Kidney (tissue), 13 donors: ENCODE measurements at regions not wholly inside any gene's neighbourhood (a gene's known extent, or its start where the extent isn't known, plus 50 kb on each side); places are given as distances from the start of the nearest gene placed in this dataset.

Experiments used
- DNase-seq, 5 donors: peaks; one replicate each; pipeline ENCODE4 v3.0.0-alpha.2; 2013 to 2020
- FAIRE-seq: peaks from 2 replicates; lab custom pipeline; 2012; peaks lifted over from hg19 to GRCh38; lab: Jason Lieb, UNC
- H3K27ac ChIP-seq, 2 donors: one replicate each; pipeline ENCODE4 v1.7.0; 2013; ENCODE audit warnings: low read depth in 2 of 2, low read length in 2 of 2, inconsistent platforms in 1 of 2
- H3K27me3 ChIP-seq: one replicate; pipeline ENCODE4 v1.7.1; 2013; ENCODE audit warnings: low read length, inconsistent platforms; ENCODE audit not compliant: control insufficient read depth, insufficient read depth
- H3K36me3 ChIP-seq, 3 donors: one replicate each; pipeline versions ENCODE4 v1.7.0 to v1.7.1; 2013; ENCODE audit warnings: low read length in 3 of 3, control low read depth in 1 of 3, inconsistent platforms in 1 of 3; ENCODE audit not compliant: insufficient read depth in 3 of 3, control insufficient read depth in 2 of 3
- H3K4me1 ChIP-seq, 3 donors: one replicate each; pipeline versions ENCODE4 v1.7.0 to v1.7.1; 2013; ENCODE audit warnings: low read length in 3 of 3, inconsistent platforms in 1 of 3, low read depth in 1 of 3; ENCODE audit not compliant: control insufficient read depth in 2 of 3, insufficient read depth in 2 of 3
- H3K4me3 ChIP-seq, 3 donors: one replicate each; pipeline versions ENCODE4 v1.7.0 to v1.8.1; 2013; ENCODE audit warnings: low read length in 3 of 3, control low read depth in 1 of 3, inconsistent platforms in 1 of 3
- H3K9ac ChIP-seq, 3 donors: one replicate each; pipeline versions ENCODE4 v1.7.0 to v1.7.1; 2013; ENCODE audit warnings: low read length in 3 of 3, control low read depth in 1 of 3, inconsistent platforms in 1 of 3
- H3K9me3 ChIP-seq, 3 donors: one replicate each; pipeline versions ENCODE4 v1.7.0 to v1.7.1; 2013; ENCODE audit warnings: low read length in 3 of 3, control low read depth in 1 of 3, inconsistent platforms in 1 of 3; ENCODE audit not compliant: control insufficient read depth in 2 of 3, insufficient read depth in 1 of 3
- intact Hi-C: fragments of 100-400 bp; cut with DNase I; formaldehyde crosslinking; loops from one replicate; pipeline ENCODE4 v1.11.1; 2022
- TF ChIP-seq, protein P1 (sequence below): IDR thresholded peaks from 3 replicates; pipeline ENCODE4 v1.5.1; 2012; ENCODE audit warnings: mild to moderate bottlenecking, moderate library complexity, borderline replicate concordance; ENCODE audit not compliant: insufficient read depth; ENCODE audit errors: extremely low read depth
- donor health status: control.
- donor health status: control.
- donor health status: control.
- donor health status: control.
- donor health status: control.
- donor health status: DM: yes; HTN: yes; CAD: no.
- donor health status: Normal renal cell carcinoma (clear cell type).

DNA sequence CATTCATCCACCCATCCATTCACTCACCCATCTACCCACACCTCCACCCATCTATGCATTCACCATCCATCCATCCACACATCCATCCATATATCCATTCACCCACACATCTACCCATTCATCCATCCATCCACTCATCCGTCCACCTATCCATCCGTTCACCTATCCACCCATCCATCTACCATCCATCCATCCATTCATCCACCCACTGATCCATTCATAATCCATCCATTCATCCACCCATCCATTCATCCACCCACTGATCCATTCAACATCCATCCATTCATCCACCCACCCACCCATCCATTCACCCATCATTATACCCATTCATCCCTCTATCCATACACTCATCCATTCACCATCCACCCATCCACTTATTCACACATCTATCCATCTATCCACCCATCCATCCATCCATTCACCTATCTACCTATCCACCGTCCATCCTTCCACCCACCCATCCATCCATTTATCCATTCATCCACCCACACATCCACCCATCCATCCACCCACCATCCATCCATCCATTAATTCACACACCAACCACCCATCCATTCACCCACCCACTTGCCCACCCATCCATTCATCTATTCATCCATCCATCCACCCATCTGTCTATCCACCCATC is 336.5 kb upstream of the IRX4 start:
- Histone ChIP-seq H3K9me3 (no peaks in the 10 kb centered on the region), H3K4me1 (no peaks in the 10 kb centered on the region), H3K27ac (no peak overlapping the region), H3K27me3 (peaks cover 4% of the 10 kb centered on the region), H3K9ac (no peak overlapping the region), H3K36me3 (no peaks in the 10 kb centered on the region), H3K4me3 (no peak overlapping the region)
- intact Hi-C loops = no loop called here
- TF ChIP-seq, protein P1, sequence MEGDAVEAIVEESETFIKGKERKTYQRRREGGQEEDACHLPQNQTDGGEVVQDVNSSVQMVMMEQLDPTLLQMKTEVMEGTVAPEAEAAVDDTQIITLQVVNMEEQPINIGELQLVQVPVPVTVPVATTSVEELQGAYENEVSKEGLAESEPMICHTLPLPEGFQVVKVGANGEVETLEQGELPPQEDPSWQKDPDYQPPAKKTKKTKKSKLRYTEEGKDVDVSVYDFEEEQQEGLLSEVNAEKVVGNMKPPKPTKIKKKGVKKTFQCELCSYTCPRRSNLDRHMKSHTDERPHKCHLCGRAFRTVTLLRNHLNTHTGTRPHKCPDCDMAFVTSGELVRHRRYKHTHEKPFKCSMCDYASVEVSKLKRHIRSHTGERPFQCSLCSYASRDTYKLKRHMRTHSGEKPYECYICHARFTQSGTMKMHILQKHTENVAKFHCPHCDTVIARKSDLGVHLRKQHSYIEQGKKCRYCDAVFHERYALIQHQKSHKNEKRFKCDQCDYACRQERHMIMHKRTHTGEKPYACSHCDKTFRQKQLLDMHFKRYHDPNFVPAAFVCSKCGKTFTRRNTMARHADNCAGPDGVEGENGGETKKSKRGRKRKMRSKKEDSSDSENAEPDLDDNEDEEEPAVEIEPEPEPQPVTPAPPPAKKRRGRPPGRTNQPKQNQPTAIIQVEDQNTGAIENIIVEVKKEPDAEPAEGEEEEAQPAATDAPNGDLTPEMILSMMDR = no peak
- DNase-seq (no peak), FAIRE-seq (no peak)

DNA sequence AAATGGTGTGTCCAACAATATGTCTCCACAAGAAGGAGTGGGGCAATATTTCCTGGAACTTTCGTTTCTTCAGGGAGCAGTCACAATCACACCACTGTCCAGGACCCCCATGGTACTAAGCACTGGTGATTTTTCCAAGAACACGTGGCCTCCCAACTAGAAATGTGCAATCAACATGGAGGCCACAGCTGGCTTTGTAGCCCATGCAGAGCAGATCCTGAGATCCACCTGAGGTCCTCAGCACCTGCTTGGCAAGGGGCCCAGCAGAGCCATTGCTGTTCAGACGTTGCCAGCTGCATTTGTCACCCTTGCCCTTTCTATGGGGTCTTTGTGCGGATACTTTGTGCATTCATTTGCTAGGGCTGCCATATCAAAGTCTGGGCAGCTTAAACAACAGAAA is 334.5 kb upstream of the IRX4 start:
- Histone ChIP-seq H3K4me1 (no peaks in the 10 kb centered on the region), H3K27ac (no peak overlapping the region), H3K27me3 (peaks cover 4% of the 10 kb centered on the region), H3K36me3 (no peaks in the 10 kb centered on the region), H3K9ac (no peak overlapping the region), H3K9me3 (no peaks in the 10 kb centered on the region), H3K4me3 (no peak overlapping the region)
- FAIRE-seq (no peak), DNase-seq (no peak)
- TF ChIP-seq, protein P1 = no peak
- intact Hi-C loops = no loop called here

DNA sequence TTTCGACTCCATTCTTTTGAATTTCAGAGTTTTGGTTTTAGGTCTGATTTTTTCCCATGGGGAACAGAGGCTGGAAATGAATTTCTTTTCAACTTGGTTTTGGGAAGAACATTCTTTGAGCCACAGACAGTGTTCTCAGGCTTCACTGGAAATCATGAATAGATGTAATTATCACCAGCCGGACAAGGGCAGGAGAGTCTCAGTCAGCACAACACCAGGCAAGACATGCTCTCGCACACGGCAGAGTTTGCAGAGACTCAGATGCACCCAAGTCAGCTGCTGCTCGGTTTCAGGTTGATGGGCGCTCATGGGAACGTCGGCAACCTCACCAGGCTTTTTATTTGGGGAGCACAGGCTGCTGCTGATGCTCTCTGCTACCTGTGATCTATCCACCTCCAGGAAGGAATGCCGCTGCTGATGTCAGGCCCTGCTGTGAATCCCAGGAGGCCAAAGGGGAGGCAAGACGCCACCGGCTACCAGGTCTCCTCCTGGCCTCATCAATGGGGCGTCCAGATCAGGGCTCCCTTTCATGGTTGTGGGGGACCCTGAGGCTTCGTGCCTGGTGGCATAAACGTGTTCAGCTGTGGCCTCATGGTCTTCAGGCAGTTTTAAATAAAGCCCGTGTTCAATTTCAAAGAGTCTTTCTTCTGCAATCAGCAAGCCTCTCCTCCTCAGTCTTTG is 332.3 kb upstream of the IRX4 start:
- FAIRE-seq = no peak
- intact Hi-C loops = no loop called here
- Histone ChIP-seq H3K4me3 (no peak overlapping the region), H3K36me3 (no peaks in the 10 kb centered on the region), H3K9ac (no peak overlapping the region), H3K27me3 (peaks cover 4% of the 10 kb centered on the region), H3K9me3 (no peaks in the 10 kb centered on the region), H3K4me1 (no peaks in the 10 kb centered on the region), H3K27ac (no peak overlapping the region)
- no peak for DNase-seq
- TF ChIP-seq, protein P1 = no peak
